ENCODE measurements at regions not wholly inside any gene's neighbourhood (a gene's known extent, or its start where the extent isn't known, plus 50 kb on each side); places are given as distances from the start of the nearest gene placed in this dataset.
"Not testable (repeated sequence)": the region's sequence is repeated elsewhere in the genome, so short reads cannot be mapped to it uniquely, and the experiment has no call there.

- Histone ChIP-seq H3K9me3 (ENCODE audit: control insufficient read depth, low read depth, low read length) (no peaks in the 10 kb centered on the region), H3K4me1 (ENCODE audit: control insufficient read depth, insufficient read depth, low read length) (no peaks in the 10 kb centered on the region), H3K4me3 (ENCODE audit: low read length) (no peak overlapping the region), H3K36me3 (ENCODE audit: control insufficient read depth, insufficient read depth, low read length) (no peaks in the 10 kb centered on the region), H3K27me3 (ENCODE audit: control insufficient read depth, insufficient read depth, low read length) (no peaks in the 10 kb centered on the region), H3K27ac (ENCODE audit: low read length) (no peak overlapping the region)
- DNase-seq, result no peak
- 38% methylated on average over 1 of the region's 2 CpGs for WGBS (ENCODE audit: insufficient coverage, low lambda C conversion rate)
Observed at GRCh38 chr1:96211202-96211601, 510.4 kb upstream of the PTBP2 start.

GRCh38 chr1:96214982-96215381 lies 506.6 kb upstream of the PTBP2 start:
- Histone ChIP-seq H3K4me1 (ENCODE audit: control insufficient read depth, insufficient read depth, low read length) (no peaks in the 10 kb centered on the region), H3K36me3 (ENCODE audit: control insufficient read depth, insufficient read depth, low read length) (no peaks in the 10 kb centered on the region), H3K9me3 (ENCODE audit: control insufficient read depth, low read depth, low read length) (no peaks in the 10 kb centered on the region), H3K4me3 (ENCODE audit: low read length) (no peak overlapping the region), H3K27me3 (ENCODE audit: control insufficient read depth, insufficient read depth, low read length) (no peaks in the 10 kb centered on the region), H3K27ac (ENCODE audit: low read length) (no peak overlapping the region)
- WGBS (ENCODE audit: insufficient coverage, low lambda C conversion rate), result no CpG with 5 or more reads among the region's 2 CpGs
- DNase-seq, result no peak

GRCh38 chr1:96220651-96221050 lies 500.9 kb upstream of the PTBP2 start:
- no peak overlapping the region for H3K27ac ChIP-seq (ENCODE audit: low read length)
- no peak for DNase-seq
- no peaks in the 10 kb centered on the region for H3K27me3 ChIP-seq (ENCODE audit: control insufficient read depth, insufficient read depth, low read length)
- peaks cover 4% of the 10 kb centered on the region for H3K9me3 ChIP-seq (ENCODE audit: control insufficient read depth, low read depth, low read length)
- no peaks in the 10 kb centered on the region for H3K4me1 ChIP-seq (ENCODE audit: control insufficient read depth, insufficient read depth, low read length)
- H3K4me3 ChIP-seq (ENCODE audit: low read length), result no peak overlapping the region
- WGBS (ENCODE audit: insufficient coverage, low lambda C conversion rate), result 67% methylated on average over 1 of the region's 3 CpGs
- H3K36me3 ChIP-seq (ENCODE audit: control insufficient read depth, insufficient read depth, low read length), result no peaks in the 10 kb centered on the region

GRCh38 chr1:96222701-96223100 lies 498.9 kb upstream of the PTBP2 start:
- Histone ChIP-seq H3K9me3 (ENCODE audit: control insufficient read depth, low read depth, low read length) (peaks cover 4% of the 10 kb centered on the region), H3K27ac (ENCODE audit: low read length) (no peak overlapping the region), H3K36me3 (ENCODE audit: control insufficient read depth, insufficient read depth, low read length) (no peaks in the 10 kb centered on the region), H3K4me3 (ENCODE audit: low read length) (no peak overlapping the region), H3K27me3 (ENCODE audit: control insufficient read depth, insufficient read depth, low read length) (no peaks in the 10 kb centered on the region), H3K4me1 (ENCODE audit: control insufficient read depth, insufficient read depth, low read length) (no peaks in the 10 kb centered on the region)
- no CpG with 5 or more reads among the region's 2 CpGs for WGBS (ENCODE audit: insufficient coverage, low lambda C conversion rate)
- no peak for DNase-seq

- not testable (repeated sequence) for H3K27ac ChIP-seq (ENCODE audit: low read length); H3K4me1 ChIP-seq (ENCODE audit: control insufficient read depth, insufficient read depth, low read length); H3K9me3 ChIP-seq (ENCODE audit: control insufficient read depth, low read depth, low read length); DNase-seq; H3K4me3 ChIP-seq (ENCODE audit: low read length); H3K27me3 ChIP-seq (ENCODE audit: control insufficient read depth, insufficient read depth, low read length); H3K36me3 ChIP-seq (ENCODE audit: control insufficient read depth, insufficient read depth, low read length)
- no CpG with 5 or more reads among the region's 20 CpGs for WGBS (ENCODE audit: insufficient coverage, low lambda C conversion rate)
Observed at GRCh38 chr1:96224229-96224628, 497.4 kb upstream of the PTBP2 start.

GRCh38 chr1:96233422-96233821 lies 488.2 kb upstream of the PTBP2 start:
- Histone ChIP-seq H3K4me1 (ENCODE audit: control insufficient read depth, insufficient read depth, low read length) (no peaks in the 10 kb centered on the region), H3K4me3 (ENCODE audit: low read length) (no peak overlapping the region), H3K9me3 (ENCODE audit: control insufficient read depth, low read depth, low read length) (no peaks in the 10 kb centered on the region), H3K36me3 (ENCODE audit: control insufficient read depth, insufficient read depth, low read length) (no peaks in the 10 kb centered on the region), H3K27ac (ENCODE audit: low read length) (no peak overlapping the region), H3K27me3 (ENCODE audit: control insufficient read depth, insufficient read depth, low read length) (no peaks in the 10 kb centered on the region)
- no peak for DNase-seq
- 100% methylated on average over 1 of the region's 3 CpGs for WGBS (ENCODE audit: insufficient coverage, low lambda C conversion rate)

- no peak overlapping the region for H3K27ac ChIP-seq (ENCODE audit: low read length)
- WGBS (ENCODE audit: insufficient coverage, low lambda C conversion rate), result no CpG with 5 or more reads among the region's 6 CpGs
Observed at GRCh38 chr1:96234299-96234698, 487.3 kb upstream of the PTBP2 start.

GRCh38 chr1:96236156-96236739 lies 485.3 kb upstream of the PTBP2 start:
- 70% methylated on average over 2 of the region's 4 CpGs for WGBS (ENCODE audit: insufficient coverage, low lambda C conversion rate)
- H3K4me3 ChIP-seq (ENCODE audit: low read length), result no peak overlapping the region
- DNase-seq, result peak; percentile 16 to 20
- H3K27me3 ChIP-seq (ENCODE audit: control insufficient read depth, insufficient read depth, low read length), result no peaks in the 10 kb centered on the region
- no peaks in the 10 kb centered on the region for H3K36me3 ChIP-seq (ENCODE audit: control insufficient read depth, insufficient read depth, low read length)
- H3K4me1 ChIP-seq (ENCODE audit: control insufficient read depth, insufficient read depth, low read length), result no peaks in the 10 kb centered on the region
- no peak overlapping the region for H3K27ac ChIP-seq (ENCODE audit: low read length)
- no peaks in the 10 kb centered on the region for H3K9me3 ChIP-seq (ENCODE audit: control insufficient read depth, low read depth, low read length)

More at GRCh38 chr1:96234299-96234698, 487.3 kb upstream of the PTBP2 start:
- H3K27me3 ChIP-seq (ENCODE audit: control insufficient read depth, insufficient read depth, low read length), result no peaks in the 10 kb centered on the region
- DNase-seq, result peak in 1 of 2 donors; percentile 4
- no peaks in the 10 kb centered on the region for H3K4me1 ChIP-seq (ENCODE audit: control insufficient read depth, insufficient read depth, low read length)
- no peaks in the 10 kb centered on the region for H3K9me3 ChIP-seq (ENCODE audit: control insufficient read depth, low read depth, low read length)
- H3K4me3 ChIP-seq (ENCODE audit: low read length), result no peak overlapping the region
- no peaks in the 10 kb centered on the region for H3K36me3 ChIP-seq (ENCODE audit: control insufficient read depth, insufficient read depth, low read length)

- no peaks in the 10 kb centered on the region for H3K4me1 ChIP-seq (ENCODE audit: control insufficient read depth, insufficient read depth, low read length)
- H3K9me3 ChIP-seq (ENCODE audit: control insufficient read depth, low read depth, low read length), result no peaks in the 10 kb centered on the region
- no CpG with 5 or more reads among the region's 4 CpGs for WGBS (ENCODE audit: insufficient coverage, low lambda C conversion rate)
- no peak overlapping the region for H3K27ac ChIP-seq (ENCODE audit: low read length)
- H3K36me3 ChIP-seq (ENCODE audit: control insufficient read depth, insufficient read depth, low read length), result no peaks in the 10 kb centered on the region
- DNase-seq, result no peak
- H3K4me3 ChIP-seq (ENCODE audit: low read length), result no peak overlapping the region
- no peaks in the 10 kb centered on the region for H3K27me3 ChIP-seq (ENCODE audit: control insufficient read depth, insufficient read depth, low read length)
Observed at GRCh38 chr1:96238426-96238825, 483.2 kb upstream of the PTBP2 start.

GRCh38 chr1:96240438-96240837 lies 481.1 kb upstream of the PTBP2 start:
- Histone ChIP-seq H3K9me3 (ENCODE audit: control insufficient read depth, low read depth, low read length) (no peaks in the 10 kb centered on the region), H3K4me1 (ENCODE audit: control insufficient read depth, insufficient read depth, low read length) (no peaks in the 10 kb centered on the region), H3K27me3 (ENCODE audit: control insufficient read depth, insufficient read depth, low read length) (no peaks in the 10 kb centered on the region), H3K4me3 (ENCODE audit: low read length) (no peak overlapping the region), H3K36me3 (ENCODE audit: control insufficient read depth, insufficient read depth, low read length) (no peaks in the 10 kb centered on the region), H3K27ac (ENCODE audit: low read length) (no peak overlapping the region)
- no peak for DNase-seq

GRCh38 chr1:96253246-96254035 lies 468.1 kb upstream of the PTBP2 start:
- no peak overlapping the region for H3K27ac ChIP-seq (ENCODE audit: low read length)
- H3K9me3 ChIP-seq (ENCODE audit: control insufficient read depth, low read depth, low read length), result no peaks in the 10 kb centered on the region
- 100% methylated on average over 1 of the region's 4 CpGs for WGBS (ENCODE audit: insufficient coverage, low lambda C conversion rate)

More at GRCh38 chr1:96253246-96254035, 468.1 kb upstream of the PTBP2 start:
- no peak overlapping the region for H3K4me3 ChIP-seq (ENCODE audit: low read length)
- H3K4me1 ChIP-seq (ENCODE audit: control insufficient read depth, insufficient read depth, low read length), result no peaks in the 10 kb centered on the region
- no peak for DNase-seq
- no peaks in the 10 kb centered on the region for H3K36me3 ChIP-seq (ENCODE audit: control insufficient read depth, insufficient read depth, low read length)
- H3K27me3 ChIP-seq (ENCODE audit: control insufficient read depth, insufficient read depth, low read length), result no peaks in the 10 kb centered on the region
